NCI-H2227 (cell line): ENCODE measurements at regions not wholly inside any gene's neighbourhood (a gene's known extent, or its start where the extent isn't known, plus 50 kb on each side); places are given as distances from the start of the nearest gene placed in this dataset.
A peak's percentile ranks its signal among the peaks of the same experiment; 100 is the strongest.

Experiments
- DNase-seq: peaks from one replicate; lab custom pipeline; 2025; ENCODE audit not compliant: unreplicated experiment; lab: John Stamatoyannopoulos, UW

GRCh38 chr14:104339361-104339760, 201.0 kb downstream of the KIF26A start:
- no peak for DNase-seq

GRCh38 chr14:104339829-104340228, 201.4 kb downstream of the KIF26A start:
- DNase-seq: no peak

- DNase-seq: no peak
Measured at GRCh38 chr14:104341532-104342434, 203.4 kb downstream of the KIF26A start.

GRCh38 chr14:104342435-104343293, 204.3 kb downstream of the KIF26A start:
- DNase-seq: no peak

DNA sequence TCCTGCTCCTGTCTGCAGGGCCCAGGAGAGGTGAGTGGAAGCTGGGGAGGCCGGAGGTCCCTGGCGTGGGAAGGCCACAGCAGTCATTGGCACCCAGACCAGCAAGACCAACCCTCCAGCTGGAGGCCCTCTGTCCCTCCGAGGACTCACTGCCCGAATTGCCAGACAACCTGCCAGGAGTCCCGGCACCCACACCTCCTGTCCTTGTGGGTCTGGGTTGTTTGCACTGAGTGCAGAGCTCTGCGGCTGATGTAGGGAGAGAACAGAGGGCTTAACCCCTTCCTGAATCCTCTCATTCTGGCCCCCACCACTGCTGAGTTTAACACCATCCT, 204.9 kb downstream of the KIF26A start:
- DNase-seq: no peak

DNA sequence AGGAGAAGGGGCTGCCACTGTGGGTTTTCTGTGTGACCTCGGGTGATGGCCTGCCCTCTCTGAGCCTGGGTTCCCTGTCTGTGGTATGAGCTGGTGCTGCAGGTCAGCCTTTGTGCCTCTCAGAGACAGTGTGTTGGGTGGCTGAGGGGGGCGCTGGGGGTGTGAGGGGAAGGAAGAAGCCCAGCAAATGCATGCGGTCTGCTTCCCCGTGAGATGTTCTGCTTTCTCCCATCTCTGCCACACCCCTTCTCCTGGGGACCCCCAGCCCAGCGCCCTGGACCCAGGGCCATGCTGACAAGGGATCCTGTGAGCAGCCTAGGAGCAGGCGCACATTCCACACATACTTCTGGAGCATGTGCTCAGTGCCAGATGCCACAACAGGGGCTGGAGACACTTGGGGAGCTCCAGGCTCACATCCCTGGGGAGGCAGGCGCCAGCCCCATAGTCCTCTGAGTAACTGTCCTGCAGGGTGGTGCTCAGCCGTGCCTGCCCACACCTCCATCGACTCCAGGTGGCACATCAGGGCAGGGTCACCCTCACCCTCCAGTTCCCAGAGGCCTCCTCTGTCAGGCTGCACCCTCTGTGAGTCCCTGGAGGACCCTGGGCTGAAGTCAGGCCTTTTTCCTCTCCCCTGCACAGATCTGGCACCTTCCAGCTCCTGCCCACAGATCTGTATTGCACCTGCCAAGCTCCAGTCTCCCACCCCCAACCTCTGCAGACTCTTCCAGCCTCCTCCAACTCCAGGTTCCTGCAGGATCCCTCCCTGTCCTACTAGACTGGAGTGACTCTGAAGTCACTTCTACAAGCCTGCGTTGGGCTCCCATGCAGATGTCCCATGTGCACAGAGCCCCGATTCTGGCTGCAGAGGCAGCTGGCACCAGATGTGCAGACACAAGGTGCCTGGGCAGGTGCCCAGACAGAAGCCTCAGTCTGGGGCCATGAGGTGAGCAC, 205.6 kb downstream of the KIF26A start:
- DNase-seq: no peak

DNA sequence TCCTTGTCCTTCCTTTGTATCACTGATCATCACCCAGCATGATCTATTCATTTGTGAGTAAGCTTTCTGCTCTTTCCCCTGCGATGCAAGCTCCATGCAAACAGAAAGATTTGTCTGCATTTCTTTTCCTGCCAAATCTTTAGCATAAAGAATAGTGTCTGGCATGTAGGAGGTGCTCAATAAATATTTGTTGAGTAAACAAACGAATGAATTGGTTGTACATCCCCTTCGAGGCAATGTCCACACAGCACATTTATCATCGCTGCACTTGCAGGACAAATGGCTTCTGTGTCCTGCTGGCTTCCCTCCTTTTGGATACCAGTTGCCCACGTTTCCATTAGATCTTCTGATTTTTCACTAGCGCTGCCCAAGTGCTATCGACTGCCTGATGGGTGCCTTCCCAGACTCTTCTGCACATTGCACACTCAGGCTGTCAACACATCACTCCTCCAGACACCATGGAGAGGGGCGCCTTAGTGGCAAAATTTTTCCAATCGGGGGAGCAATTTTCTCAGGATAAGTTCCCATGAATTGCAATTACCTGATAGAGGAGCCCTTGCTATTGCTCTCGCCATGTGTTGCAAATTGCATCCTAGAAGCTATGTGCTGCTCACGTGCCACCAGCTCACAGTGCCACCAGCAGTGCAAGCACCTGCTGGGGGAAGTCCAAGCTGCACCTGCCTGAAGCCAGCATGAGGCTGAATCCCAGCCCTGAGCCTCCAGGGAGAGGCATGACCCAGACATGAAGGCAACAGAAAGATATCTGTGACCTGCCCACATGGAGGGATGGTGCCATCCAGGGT, 206.6 kb downstream of the KIF26A start:
- DNase-seq: no peak

DNA sequence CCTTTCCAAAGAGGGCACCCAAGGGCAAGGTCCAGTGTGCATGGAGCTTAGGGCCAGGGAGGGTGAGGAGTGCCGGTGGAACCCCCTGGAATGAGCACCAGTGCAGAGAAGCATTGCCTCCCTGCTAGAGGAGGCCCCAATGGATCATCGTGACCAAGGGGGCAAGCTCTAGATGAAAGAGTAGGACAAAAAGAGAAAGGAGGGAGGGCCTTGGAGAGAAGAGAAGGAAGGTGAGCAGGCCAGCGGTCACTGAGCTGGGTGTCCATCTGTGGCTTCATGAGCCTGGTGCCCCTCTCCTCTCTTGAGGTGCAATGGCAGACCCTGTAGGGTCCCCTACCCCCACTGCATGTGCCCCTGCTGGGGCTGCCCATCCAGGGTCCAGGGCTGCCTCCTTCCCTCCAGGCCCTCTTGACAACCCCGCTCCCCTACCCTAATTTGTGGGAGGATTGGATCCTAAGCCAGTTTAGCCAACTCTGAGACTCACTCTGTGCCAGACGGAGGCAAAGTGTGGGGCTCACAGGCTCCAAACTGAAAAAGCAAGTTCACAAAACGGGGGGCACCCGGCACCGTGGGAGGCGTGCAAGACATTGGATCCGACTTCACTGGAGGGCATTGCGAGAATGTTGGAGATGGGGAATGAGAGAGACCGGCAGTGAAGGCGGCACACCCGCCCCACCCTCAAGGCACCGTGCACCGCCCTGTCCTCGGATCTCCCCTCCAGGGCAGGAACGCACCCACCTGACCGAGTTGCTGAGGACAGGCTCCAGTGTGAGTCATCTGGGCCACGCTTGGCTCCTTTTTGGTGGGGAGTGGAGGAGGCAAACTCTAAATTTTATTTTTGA, 207.5 kb downstream of the KIF26A start:
- DNase-seq: no peak

DNA sequence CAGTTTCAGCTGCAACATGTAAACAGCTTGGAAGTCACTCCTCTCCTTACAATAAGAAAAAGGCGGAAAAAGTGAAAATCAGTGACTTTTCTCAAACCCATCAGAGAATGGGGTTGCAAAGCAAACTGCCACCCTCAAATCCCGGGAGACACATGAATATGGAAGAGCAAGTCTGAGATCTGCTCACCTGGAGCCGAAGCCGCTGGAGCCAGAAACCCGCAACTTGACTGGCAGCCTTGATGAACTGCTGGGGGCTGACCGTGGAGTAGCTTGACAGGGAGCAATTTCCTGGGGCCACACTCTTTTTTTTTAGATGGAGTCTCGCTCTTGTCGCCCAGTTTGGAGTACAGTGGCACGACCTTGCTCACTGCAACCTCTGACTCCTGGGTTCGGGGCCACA, 208.2 kb downstream of the KIF26A start:
- DNase-seq: no peak

DNA sequence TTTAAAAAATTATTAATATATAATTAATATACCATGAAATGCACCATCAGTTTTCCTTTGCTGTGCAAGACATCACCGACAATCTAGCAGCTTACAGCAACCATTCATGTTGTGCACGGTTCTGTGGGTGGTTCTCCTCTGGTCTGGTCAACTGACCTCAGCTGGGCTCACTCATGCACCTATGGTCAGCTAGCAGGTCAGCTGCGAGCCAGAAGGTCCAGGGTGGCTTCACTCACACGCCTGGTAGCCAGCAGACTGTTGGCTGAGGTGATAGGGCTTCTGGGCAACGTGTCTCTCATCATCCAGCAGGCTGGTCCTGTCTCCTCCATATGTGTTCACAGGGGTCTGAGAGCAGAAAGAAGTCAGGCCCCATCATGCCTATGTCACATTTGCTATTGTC, 210.4 kb downstream of the KIF26A start:
- DNase-seq: no peak

DNA sequence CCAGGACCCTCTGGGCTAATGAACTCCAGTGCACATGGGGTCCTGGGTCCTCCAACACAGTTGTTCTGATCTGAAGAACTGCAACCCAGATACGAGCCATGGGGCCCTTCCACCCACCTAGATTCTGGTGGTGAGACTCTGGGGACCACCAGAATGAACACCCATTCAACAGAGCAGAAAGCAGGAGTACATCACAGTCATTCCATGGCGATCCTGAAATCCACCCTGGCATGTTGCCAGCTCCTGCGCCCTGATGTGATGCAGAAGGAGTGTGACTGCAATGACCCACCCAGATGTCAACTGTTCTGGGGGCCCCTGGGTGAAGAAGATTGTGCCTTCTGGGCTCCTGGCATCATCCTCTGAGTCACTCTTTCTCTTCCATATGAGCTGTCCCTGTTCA, 211.6 kb downstream of the KIF26A start:
- no peak for DNase-seq

DNA sequence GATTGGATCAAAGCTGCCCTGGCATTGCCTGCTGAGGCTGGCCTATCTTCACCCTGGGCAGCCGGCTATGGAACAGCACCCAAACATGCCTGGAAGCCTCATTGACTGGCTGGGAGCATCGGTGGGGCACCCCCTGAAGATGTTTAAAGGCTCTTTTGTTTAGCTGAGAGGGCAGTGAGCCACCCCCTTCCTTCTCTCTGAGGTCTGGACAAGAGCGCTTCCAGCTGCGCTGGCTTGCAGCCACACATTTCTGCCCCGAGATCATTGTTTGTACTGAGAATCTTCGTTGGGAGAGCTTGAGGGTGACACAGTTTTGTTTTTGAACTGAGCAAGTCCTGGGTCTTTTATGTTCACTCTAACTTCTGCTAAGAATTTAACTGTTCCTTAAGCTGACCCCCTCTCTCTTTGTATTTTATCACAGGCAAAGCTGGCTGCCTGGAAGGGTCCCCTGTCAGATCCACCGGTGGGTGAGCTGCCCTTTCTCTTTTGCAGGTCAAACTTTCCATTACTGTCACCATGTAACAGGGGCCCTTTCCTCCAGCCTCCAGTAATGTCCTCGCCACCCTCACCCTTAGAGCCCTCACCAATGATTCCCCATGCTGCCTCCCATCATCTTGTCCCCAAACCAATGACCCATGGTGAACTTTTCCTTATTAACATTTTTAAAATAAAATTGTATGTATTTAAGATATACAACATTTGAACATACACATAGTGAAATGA, 212.2 kb downstream of the KIF26A start:
- DNase-seq: peak; percentile 15

GRCh38 chr14:104351849-104352492, 213.6 kb downstream of the KIF26A start:
- DNase-seq: no peak

GRCh38 chr14:104352493-104353220, 214.3 kb downstream of the KIF26A start:
- no peak for DNase-seq

DNA sequence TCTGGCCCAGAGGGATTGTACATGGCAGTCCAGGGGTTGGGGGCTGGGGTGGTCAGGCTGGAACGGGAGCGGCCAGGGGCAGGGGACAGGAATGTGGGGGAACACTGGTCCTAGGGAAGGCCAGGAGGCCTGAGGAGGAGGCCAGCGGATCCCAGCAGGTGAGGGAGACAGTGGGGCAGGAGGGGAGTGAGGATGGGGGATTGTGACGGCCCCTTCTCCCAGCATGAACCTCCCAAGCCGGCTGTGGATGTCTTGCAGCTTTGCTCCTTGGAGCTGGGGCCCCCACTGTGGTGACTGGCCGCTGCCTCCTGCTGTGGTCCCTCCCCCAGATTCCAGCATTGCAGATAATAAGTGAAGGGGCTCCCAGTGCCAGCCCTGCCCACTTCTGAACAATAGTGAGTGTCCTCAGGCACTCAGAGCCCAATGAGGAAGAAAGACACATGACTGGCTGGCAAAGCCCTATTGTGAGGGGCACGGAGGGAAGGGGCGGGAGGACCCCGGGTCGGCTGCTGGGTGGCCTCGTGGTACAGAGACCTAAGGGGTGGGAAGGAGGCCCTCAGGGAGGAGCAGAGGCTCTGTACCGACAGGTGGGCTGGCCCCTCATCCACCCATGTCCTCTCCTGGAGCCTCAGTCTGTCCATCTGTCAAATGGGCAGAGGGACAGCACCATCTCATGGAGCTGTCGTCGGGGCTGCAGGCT, 215.0 kb downstream of the KIF26A start:
- DNase-seq: no peak

- no peak for DNase-seq
Measured at GRCh38 chr14:104353921-104354701, 215.7 kb downstream of the KIF26A start.
